ENCODE measurements at regions not wholly inside any gene's neighbourhood (a gene's known extent, or its start where the extent isn't known, plus 50 kb on each side); places are given as distances from the start of the nearest gene placed in this dataset.
"Not testable (repeated sequence)": the region's sequence is repeated elsewhere in the genome, so short reads cannot be mapped to it uniquely, and the experiment has no call there.

DNA sequence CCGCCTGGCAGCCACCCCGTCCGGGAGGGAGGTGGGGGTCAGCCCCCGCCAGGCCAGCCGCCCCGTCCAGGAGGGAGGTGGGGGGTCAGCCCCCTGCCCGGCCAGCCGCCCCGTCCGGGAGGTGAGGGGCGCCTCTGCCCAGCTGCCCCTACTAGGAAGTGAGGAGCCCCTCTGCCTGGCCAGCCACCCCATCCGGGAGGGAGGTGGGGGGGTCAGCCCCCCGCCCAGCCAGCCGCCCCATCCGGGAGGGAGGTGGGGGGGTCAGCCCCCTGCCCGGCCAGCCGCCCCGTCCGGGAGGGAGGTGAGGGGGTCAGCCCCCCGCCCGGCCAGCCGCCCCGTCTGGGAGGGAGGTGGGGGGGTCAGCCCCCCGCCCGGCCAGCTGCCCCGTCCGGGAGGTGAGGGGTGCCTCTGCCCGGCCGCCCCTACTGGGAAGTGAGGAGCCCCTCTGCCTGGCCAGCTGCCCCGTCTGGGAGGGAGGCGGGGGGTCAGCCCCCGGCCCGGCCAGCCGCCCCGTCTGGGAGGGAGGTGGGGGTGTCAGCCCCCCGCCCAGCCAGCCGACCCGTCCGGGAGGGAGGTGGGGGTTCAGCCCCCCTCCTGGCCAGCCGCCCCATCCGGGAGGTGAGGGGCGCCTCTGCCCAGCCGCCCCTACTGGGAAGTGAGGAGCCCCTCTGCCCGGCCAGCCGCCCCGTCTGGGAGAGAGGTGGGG, 476.6 kb downstream of the MID1IP1 start:
- TF ChIP-seq, protein P1, sequence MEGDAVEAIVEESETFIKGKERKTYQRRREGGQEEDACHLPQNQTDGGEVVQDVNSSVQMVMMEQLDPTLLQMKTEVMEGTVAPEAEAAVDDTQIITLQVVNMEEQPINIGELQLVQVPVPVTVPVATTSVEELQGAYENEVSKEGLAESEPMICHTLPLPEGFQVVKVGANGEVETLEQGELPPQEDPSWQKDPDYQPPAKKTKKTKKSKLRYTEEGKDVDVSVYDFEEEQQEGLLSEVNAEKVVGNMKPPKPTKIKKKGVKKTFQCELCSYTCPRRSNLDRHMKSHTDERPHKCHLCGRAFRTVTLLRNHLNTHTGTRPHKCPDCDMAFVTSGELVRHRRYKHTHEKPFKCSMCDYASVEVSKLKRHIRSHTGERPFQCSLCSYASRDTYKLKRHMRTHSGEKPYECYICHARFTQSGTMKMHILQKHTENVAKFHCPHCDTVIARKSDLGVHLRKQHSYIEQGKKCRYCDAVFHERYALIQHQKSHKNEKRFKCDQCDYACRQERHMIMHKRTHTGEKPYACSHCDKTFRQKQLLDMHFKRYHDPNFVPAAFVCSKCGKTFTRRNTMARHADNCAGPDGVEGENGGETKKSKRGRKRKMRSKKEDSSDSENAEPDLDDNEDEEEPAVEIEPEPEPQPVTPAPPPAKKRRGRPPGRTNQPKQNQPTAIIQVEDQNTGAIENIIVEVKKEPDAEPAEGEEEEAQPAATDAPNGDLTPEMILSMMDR (IDR thresholded peaks at IDR 0.05 in 8 of 11, conservative IDR thresholded peaks at IDR 0.05 in 3 of 11): not testable (repeated sequence)
- TF ChIP-seq POLR2AphosphoS5, POLR2A (IDR thresholded peaks at IDR 0.05): not testable (repeated sequence)

Data from spleen (tissue), 7 donors.